ENCODE measurements at regions not wholly inside any gene's neighbourhood (a gene's known extent, or its start where the extent isn't known, plus 50 kb on each side); places are given as distances from the start of the nearest gene placed in this dataset.

GRCh38 chr15:91635641-91636040 lies 217.9 kb upstream of the SLCO3A1 start:
- TF ChIP-seq, protein P1, sequence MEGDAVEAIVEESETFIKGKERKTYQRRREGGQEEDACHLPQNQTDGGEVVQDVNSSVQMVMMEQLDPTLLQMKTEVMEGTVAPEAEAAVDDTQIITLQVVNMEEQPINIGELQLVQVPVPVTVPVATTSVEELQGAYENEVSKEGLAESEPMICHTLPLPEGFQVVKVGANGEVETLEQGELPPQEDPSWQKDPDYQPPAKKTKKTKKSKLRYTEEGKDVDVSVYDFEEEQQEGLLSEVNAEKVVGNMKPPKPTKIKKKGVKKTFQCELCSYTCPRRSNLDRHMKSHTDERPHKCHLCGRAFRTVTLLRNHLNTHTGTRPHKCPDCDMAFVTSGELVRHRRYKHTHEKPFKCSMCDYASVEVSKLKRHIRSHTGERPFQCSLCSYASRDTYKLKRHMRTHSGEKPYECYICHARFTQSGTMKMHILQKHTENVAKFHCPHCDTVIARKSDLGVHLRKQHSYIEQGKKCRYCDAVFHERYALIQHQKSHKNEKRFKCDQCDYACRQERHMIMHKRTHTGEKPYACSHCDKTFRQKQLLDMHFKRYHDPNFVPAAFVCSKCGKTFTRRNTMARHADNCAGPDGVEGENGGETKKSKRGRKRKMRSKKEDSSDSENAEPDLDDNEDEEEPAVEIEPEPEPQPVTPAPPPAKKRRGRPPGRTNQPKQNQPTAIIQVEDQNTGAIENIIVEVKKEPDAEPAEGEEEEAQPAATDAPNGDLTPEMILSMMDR (optimal IDR thresholded peaks at IDR 0.05 in 1 of 3, IDR thresholded peaks at IDR 0.05 in 1 of 3, conservative IDR thresholded peaks at IDR 0.05 in 1 of 3; ENCODE audit: extremely low read depth in 1 of 3, insufficient read depth in 2 of 3, low read length in 3 of 3) = no peak
- no peak for TF ChIP-seq EZH2 (IDR thresholded peaks at IDR 0.05; ENCODE audit: low read length)

Data from keratinocyte (primary cell).